SHP77 (cell line): ENCODE measurements at regions not wholly inside any gene's neighbourhood (a gene's known extent, or its start where the extent isn't known, plus 50 kb on each side); places are given as distances from the start of the nearest gene placed in this dataset.

Experiments used
- DNase-seq, 2 experiments: peaks; one replicate each; lab custom pipeline; 2025; lab: John Stamatoyannopoulos, UW

GRCh38 chr3:99500485-99500884 is 137.9 kb upstream of the COL8A1 start:
- DNase-seq, result no peak

GRCh38 chr3:99499235-99500158 is 138.9 kb upstream of the COL8A1 start:
- peak in 1 of 2 experiments; percentile 51 for DNase-seq

- DNase-seq, result no peak
Observed at GRCh38 chr3:99498550-99499234, 139.7 kb upstream of the COL8A1 start.

- no peak for DNase-seq
Observed at GRCh38 chr3:99487894-99488293, 150.5 kb upstream of the COL8A1 start.

- no peak for DNase-seq
Observed at GRCh38 chr3:99485286-99485685, 153.1 kb upstream of the COL8A1 start.

GRCh38 chr3:99484871-99485270 is 153.5 kb upstream of the COL8A1 start:
- DNase-seq, result no peak

GRCh38 chr3:99483841-99484240 is 154.6 kb upstream of the COL8A1 start:
- DNase-seq, result no peak

GRCh38 chr3:99482191-99482590 is 156.2 kb upstream of the COL8A1 start:
- no peak for DNase-seq

- no peak for DNase-seq
Observed at GRCh38 chr3:99481561-99481960, 156.8 kb upstream of the COL8A1 start.

- no peak for DNase-seq
Observed at GRCh38 chr3:99479768-99480167, 158.6 kb upstream of the COL8A1 start.

GRCh38 chr3:99477650-99478049 is 160.7 kb upstream of the COL8A1 start:
- no peak for DNase-seq

- DNase-seq, result no peak
Observed at GRCh38 chr3:99475229-99475628, 163.2 kb upstream of the COL8A1 start.

GRCh38 chr3:99474776-99475175 is 163.6 kb upstream of the COL8A1 start:
- DNase-seq, result no peak

GRCh38 chr3:99473321-99473751 is 165.1 kb upstream of the COL8A1 start:
- no peak for DNase-seq

- no peak for DNase-seq
Observed at GRCh38 chr3:99472385-99472784, 166.0 kb upstream of the COL8A1 start.

GRCh38 chr3:99471353-99472323 is 166.8 kb upstream of the COL8A1 start:
- DNase-seq, result no peak

GRCh38 chr3:99470841-99471240 is 167.6 kb upstream of the COL8A1 start:
- no peak for DNase-seq

- DNase-seq, result no peak
Observed at GRCh38 chr3:99468918-99469317, 169.5 kb upstream of the COL8A1 start.

- DNase-seq, result no peak
Observed at GRCh38 chr3:99467420-99467819, 171.0 kb upstream of the COL8A1 start.

GRCh38 chr3:99466331-99466730 is 172.1 kb upstream of the COL8A1 start:
- DNase-seq, result no peak

- DNase-seq, result no peak
Observed at GRCh38 chr3:99458013-99458412, 180.4 kb upstream of the COL8A1 start.

- no peak for DNase-seq
Observed at GRCh38 chr3:99442599-99442998, 195.8 kb upstream of the COL8A1 start.
